Stimulated activated CD8-positive, alpha-beta memory T cell treated with anti-CD3 and anti-CD28 coated beads, Interleukin-4, amount 100 ng/mL, for 4 hours (primary cell): ENCODE measurements at regions not wholly inside any gene's neighbourhood (a gene's known extent, or its start where the extent isn't known, plus 50 kb on each side); places are given as distances from the start of the nearest gene placed in this dataset.
A peak's percentile ranks its signal among the peaks of the same experiment; 100 is the strongest.

Experiments used
- DNase-seq, 2 donors: peaks; one replicate each; pipeline ENCODE4 v3.0.0-alpha.2; 2020; ENCODE audit warnings: low read depth in 2 of 2, low spot score in 1 of 2

DNA sequence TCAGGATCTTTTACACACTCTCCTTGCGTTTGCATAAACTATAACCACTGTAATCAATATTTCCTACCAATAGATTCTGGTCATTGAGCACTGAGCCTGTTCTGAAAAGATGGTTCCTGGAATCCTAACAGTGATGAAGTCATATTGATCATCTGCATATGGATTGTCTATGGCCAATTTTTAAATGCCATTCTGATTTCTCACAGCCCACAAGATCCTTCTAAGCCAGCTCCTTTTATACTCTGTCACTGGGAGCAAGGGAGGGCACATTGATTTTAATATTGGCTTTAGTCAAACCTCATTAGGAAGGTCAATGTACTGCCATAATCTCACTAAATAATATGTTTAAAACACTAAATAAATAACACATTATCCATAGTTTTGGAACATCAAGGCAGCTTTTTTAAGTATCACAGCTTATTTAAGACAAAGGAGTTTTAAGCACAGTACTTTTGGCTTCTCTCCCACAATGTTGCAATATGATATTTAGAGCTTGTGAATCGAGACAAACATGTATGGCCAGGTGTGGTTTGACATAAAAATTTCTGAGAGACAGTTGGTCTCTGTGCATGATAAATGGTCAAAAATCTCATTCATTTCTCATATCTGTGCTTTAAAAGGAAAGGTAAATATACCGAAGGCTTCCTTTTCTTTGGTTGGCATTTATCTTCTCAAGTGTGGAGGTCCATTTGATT is 267.3 kb downstream of the MTX2 start:
- no peak for DNase-seq

DNA sequence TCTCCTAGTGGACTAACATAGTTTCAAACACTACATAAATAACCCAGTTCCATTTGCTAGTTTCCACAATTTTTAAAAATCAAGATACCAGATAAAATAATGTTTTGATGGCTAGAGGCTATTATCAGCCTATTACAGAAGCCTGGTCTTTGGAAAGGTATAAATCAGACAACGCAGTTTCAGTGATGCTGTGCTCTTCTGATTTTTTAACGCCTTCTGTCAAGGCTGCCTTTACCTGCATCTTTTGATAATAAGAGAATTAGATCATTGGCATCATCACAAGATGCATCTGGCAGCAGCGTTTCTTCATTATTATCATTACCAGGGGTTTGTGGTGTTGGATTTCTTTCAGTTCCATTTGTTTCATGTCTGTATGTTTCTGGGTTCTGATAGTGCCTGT is 268.7 kb downstream of the MTX2 start:
- DNase-seq = no peak

GRCh38 chr2:176540995-176541394 is 271.8 kb downstream of the MTX2 start:
- DNase-seq = no peak

DNA sequence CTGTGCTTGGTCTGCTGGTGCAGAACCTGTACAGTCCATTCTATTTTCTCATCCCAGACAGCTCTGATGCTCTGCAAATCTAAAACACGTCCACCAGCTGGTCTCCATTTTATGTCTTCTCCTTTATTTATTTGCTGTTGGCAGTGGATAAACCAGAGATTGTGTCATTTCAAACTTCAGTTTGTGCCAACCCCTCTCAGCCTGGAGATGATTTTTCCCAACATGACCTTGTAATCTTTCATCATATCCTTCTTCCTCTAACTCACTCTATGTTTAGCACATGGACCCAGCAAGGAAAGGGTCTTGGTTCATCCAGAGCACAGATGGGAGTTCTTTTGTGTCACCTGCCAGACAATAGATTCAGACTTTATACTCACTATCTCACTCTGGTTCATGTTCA is 273.2 kb downstream of the MTX2 start:
- DNase-seq = no peak

DNA sequence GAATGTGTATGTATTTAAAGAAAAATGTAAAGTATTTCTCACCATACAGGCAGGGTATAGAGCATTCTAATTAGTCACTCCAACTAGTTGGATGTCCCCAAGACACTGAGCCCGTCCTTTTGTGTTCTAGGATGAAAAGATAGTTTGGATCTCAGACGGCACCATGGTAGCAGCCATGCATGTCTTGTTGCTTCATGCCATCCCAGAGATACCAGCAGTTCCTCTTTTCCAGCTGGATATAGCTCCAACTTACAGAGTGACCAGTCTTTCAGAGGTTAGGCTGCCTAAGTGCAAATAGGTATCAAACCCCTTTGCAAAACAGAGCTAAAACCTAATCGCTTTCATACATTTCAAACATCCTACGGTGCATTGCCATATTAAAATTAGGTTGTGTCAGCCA is 275.3 kb downstream of the MTX2 start:
- no peak for DNase-seq

GRCh38 chr2:176544991-176545956 is 276.0 kb downstream of the MTX2 start:
- DNase-seq = no peak

DNA sequence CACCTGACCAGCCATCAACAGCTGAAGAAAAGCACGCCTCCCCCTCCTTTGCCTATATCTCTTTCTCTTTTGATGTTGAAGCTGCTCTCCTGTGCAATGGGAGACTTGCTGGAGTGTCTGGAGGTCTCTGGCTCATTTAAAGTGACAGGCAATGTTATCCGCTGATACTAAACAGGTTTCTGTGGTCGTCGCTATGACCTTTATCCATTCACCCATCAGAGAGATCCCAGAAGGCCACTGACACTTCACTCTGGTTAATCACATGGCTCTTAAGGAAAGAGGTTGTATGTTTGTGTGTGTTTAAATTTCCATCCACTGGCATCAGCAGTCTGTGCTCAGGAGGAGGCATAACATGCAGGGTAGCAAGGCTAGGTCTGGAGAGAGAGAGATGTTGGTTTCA is 277.3 kb downstream of the MTX2 start:
- no peak for DNase-seq

GRCh38 chr2:176552501-176553135 is 283.4 kb downstream of the MTX2 start:
- no peak for DNase-seq

GRCh38 chr2:176553685-176554100 is 284.5 kb downstream of the MTX2 start:
- DNase-seq = no peak

DNA sequence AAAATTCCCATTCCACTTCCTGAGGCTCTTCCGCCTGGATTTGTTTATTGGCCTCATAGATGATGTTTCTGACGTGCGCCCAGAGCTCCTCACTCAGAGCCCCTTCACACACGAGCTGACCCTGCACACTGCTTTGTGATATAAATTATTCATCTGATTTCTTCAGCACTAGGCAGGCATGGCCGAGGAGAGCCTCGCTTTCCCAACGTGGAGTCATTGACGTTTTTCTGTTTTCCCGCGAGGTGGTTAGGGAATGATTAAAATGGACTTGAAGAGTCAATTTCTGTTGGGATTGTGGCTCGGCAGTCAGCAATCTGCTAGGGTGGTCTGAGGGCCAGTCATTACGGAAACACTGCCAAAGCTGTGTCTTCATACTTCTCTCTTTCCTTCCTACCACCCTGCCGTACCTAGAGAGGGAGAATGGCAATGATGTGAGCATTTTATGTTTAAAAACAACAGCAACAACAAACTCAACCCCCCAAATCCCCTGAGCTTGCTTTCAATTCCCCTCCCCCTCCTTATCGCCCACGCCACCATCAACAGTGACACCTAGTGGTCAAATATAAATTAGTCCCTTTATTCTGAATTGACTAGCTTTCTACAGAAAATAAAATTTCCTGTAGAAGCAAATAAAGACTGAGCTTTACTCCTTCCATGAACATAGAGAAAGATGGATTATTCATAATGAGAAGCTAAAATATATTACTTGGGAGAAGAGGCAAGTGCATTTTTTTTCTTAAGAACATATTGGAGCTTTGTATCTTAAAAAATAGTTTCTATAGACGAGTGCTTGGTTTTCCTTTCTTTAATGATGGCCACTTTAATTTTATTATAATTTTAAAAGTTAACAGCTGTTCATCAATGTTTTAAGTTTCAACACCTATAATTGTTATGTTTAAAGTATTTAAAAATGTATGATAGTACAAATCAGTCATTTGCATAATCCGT is 285.1 kb downstream of the MTX2 start:
- DNase-seq = peak in 1 of 2 donors; percentile 3

DNA sequence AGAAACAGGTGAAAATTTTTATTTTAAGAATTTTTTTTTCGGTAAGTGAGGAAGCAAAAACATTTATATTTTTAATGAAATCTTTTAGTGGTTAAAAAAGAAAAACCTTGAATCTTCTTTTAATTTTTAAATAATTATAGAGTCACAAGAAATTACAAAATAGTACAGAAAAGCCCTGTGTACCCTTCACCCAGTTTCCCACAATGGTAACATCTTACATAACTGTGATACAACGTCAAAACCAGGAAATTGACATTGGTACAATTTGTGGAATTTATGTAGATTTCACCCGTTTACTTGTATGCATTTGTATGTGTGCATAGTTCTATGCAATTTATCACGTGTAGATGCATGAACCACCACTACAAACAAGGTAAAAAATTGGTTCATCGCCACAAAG is 285.9 kb downstream of the MTX2 start:
- DNase-seq = no peak

GRCh38 chr2:176555781-176556180 is 286.5 kb downstream of the MTX2 start:
- DNase-seq = no peak

GRCh38 chr2:176556373-176556772 is 287.1 kb downstream of the MTX2 start:
- no peak for DNase-seq

DNA sequence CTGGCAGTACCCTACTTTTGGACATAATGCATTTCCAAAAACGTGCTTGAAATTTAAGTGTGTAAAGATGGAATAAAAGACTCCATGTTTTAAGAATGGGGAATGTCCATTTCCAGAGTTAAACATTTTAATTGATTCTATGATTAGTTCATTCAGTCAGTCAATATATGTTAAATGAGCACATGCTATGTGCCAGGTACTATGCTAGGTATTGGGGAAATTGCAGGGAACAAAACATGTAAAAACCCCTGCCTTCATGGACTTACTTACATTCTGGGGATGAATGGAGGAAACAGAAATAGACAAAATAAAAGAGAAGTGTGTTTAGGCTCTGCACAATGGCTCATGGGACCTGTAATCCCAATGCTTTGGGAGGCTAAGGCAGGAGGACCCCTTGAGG is 288.6 kb downstream of the MTX2 start:
- DNase-seq = no peak

GRCh38 chr2:176558574-176559140 is 289.4 kb downstream of the MTX2 start:
- DNase-seq = no peak

DNA sequence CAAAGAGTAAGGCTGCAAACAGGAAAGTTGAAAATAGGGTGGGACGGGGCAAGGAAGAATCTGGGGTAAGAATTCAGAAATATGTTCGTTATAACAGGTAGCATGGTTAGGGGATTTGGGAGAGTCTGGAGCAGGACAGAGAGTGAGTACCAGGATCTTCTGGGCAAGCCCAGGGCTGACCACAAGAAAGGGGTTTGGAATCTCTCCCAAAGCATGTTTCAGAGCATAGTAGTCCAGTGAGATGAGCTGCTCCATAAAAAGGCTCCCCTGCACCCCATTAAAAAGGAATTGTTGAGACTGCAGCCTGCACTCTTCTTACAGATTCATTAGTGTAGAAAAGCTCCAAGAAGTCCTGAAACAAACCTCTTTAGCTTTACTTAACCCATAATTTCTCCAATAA is 291.1 kb downstream of the MTX2 start:
- no peak for DNase-seq

- DNase-seq = no peak
Observed at GRCh38 chr2:176561706-176562105, 292.5 kb downstream of the MTX2 start.

- DNase-seq = no peak
Observed at GRCh38 chr2:176562359-176563078, 293.3 kb downstream of the MTX2 start.

- DNase-seq = no peak
Observed at GRCh38 chr2:176565641-176566323, 296.5 kb downstream of the MTX2 start.
